Bronchial epithelial cell (primary cell): ENCODE measurements at regions not wholly inside any gene's neighbourhood (a gene's known extent, or its start where the extent isn't known, plus 50 kb on each side); places are given as distances from the start of the nearest gene placed in this dataset.

Experiments used
- DNase-seq: peaks from one replicate; pipeline ENCODE4 v3.0.0-alpha.2; 2010; ENCODE audit warnings: low read depth
- FAIRE-seq: peaks from 2 replicates; lab custom pipeline; 2011; peaks lifted over from hg19 to GRCh38; lab: Jason Lieb, UNC
- H3K27me3 ChIP-seq: 2 replicates; pipeline ENCODE4 v1.5.1; 2011; ENCODE audit warnings: low read length; ENCODE audit not compliant: control insufficient read depth, insufficient read depth
- H3K36me3 ChIP-seq: 2 replicates; pipeline ENCODE4 v1.5.1; 2011; ENCODE audit warnings: low read length; ENCODE audit not compliant: control insufficient read depth, insufficient read depth
- H3K4me3 ChIP-seq: 2 replicates; pipeline ENCODE4 v1.5.1; 2011; ENCODE audit warnings: mild to moderate bottlenecking, low read depth, low read length, control low read depth
- CTCF ChIP-seq: IDR thresholded peaks from 2 replicates; pipeline ENCODE4 v1.5.1; 2011; ENCODE audit warnings: mild to moderate bottlenecking, moderate library complexity, low read length, control low read depth, inconsistent platforms; ENCODE audit not compliant: insufficient read depth, severe bottlenecking

DNA sequence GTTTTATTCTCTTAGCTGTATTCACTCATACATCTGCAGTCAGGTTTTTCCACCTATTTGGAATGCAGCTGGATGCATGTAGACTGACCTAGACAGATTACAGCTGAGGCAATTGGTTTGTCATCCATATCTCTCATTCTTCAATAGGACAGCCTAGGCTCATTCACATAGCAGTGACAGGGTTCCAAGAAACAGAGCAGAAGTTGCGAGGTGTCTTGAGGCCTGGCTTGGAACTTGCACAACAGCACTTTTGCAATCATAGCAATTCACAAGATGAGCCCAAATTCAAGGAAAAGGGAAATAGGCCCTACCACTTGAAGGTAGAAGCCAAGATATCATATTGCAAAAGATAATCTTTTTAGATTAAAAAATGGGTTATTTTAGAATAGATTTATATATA lies 508.9 kb upstream of the JAG1 start:
- no peak for TF ChIP-seq CTCF
- FAIRE-seq: no peak

DNA sequence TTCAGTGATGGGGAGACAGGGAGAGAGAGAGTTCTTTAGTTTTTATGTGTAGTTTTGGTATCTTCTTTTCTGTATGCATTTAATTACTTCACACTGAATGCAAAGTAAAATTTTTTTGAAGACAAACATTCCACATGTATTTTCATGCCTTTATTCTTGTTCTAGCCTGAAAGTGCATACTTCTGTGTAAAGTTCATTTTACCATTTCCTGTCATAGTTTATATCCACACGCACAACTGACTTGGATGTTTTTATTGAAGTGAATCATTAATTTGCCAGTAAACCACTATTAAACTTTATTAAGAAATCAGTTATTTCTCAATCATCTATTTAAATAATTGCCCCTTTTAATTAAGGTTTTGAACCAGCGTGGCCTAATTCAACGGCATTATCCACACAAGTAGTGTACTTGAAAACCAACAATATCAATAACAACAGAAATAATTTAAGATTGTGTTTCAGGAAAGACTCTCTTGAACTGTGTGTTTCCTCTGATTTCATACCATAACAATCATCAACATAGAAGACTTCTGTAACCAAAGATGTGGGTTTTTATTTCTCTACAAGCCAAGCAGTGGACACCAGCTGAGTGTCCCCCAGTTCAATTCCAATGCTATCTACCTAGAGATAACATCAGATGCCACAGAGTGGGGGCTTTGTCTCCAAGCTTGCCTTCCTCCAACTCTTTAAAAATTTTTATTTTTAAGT lies 512.7 kb upstream of the JAG1 start:
- Histone ChIP-seq H3K4me3 (no peak overlapping the region), H3K36me3 (no peaks in the 10 kb centered on the region), H3K27me3 (no peaks in the 10 kb centered on the region)
- DNase-seq (peak; percentile 96), FAIRE-seq (no peak)
- TF ChIP-seq CTCF: no peak

More for the DNA sequence above, 508.9 kb upstream of the JAG1 start:
- H3K4me3 ChIP-seq: no peak overlapping the region
- no peaks in the 10 kb centered on the region for H3K27me3 ChIP-seq
- H3K36me3 ChIP-seq: no peaks in the 10 kb centered on the region
- DNase-seq: peak; percentile 37

DNA sequence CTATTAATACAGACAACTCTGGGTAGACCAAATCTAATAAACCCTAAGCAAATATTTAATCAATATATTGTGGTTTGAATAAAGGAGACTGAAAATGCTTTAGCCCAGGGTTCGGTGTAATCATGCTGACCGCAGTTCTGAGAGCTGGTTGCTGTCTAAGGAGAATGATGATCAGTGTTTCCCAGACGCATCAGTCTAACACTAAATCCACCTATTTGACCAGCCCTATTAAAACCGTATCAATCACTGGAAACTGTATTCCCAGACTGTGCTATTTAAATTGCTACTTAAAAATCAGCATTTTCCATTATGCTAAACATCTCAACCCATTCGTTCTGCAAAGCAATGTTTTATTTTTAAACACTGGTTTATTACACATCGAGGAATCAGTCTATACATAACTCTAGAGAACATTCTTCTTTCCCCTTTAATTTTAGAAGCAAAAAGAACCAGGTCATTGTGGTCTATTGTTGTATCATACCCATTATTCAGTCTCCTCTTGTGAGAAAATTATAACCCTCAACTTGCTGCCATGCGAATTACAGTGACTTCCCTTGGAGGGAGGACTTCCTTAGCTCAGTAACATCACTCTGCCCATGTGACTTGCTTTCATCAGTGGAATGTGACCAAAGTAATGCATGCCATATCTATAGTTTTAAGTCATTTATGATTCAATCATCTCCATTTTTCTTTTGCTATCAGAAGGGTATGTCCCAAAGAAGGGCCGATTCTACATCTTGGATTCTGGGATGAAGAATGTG lies 515.2 kb upstream of the JAG1 start:
- TF ChIP-seq CTCF: no peak
- DNase-seq: no peak
- Histone ChIP-seq H3K36me3 (no peaks in the 10 kb centered on the region), H3K27me3 (no peaks in the 10 kb centered on the region), H3K4me3 (no peak overlapping the region)
- no peak for FAIRE-seq

DNA sequence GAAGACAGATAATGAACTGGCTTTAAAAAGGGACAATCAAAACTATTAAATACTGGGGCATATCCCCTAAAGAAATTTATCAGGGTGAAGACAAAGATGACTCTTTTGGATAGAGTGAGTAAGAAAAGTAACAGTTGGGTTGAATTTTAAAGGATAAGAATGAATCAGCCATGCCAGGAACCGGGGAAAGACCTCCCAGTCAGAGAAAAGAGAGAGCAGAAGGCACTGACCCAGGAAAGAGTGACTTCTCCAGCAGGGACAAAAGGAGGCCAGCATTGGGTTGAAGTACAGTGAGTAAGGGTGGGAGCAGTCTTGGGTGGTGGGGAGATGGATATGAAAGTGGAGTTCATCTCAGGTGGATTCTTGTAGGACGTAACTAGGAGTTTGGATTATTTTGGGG lies 516.9 kb upstream of the JAG1 start:
- Histone ChIP-seq H3K36me3 (no peaks in the 10 kb centered on the region), H3K4me3 (no peak overlapping the region), H3K27me3 (no peaks in the 10 kb centered on the region)
- DNase-seq (no peak), FAIRE-seq (no peak)
- TF ChIP-seq CTCF: no peak

- no peak for TF ChIP-seq CTCF
- DNase-seq (no peak), FAIRE-seq (no peak)
- Histone ChIP-seq H3K4me3 (no peak overlapping the region), H3K36me3 (no peaks in the 10 kb centered on the region), H3K27me3 (no peaks in the 10 kb centered on the region)
These were observed 518.3 kb upstream of the JAG1 start for GRCh38 chr20:11192106-11192505.

DNA sequence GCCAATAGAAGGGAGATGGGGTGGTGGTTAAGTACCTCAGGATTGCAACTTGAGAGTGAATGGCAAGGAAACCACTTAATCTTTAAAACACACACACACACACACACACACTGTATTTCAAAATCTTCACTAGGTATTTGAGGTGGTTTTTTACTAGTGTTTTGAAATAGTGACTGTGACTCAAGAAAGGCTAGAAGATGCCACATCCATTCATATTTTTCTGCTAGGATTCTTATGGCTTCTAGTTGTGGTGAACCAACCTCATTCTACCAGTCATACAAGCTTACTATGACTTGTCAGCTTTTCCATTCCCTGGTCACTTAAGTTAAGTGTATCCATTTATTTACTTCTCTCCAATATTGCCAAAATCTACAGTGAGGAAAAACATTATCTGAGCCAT lies 519.4 kb upstream of the JAG1 start:
- Histone ChIP-seq H3K36me3 (no peaks in the 10 kb centered on the region), H3K27me3 (no peaks in the 10 kb centered on the region), H3K4me3 (no peak overlapping the region)
- TF ChIP-seq CTCF: no peak
- FAIRE-seq (no peak), DNase-seq (peak; percentile 81)
